Caco-2 (cell line): ENCODE measurements at regions not wholly inside any gene's neighbourhood (a gene's known extent, or its start where the extent isn't known, plus 50 kb on each side); places are given as distances from the start of the nearest gene placed in this dataset.

Source experiments
- BruUV-seq: library from RNA; stranded (reverse); fragments of 400-500 nt; replicated peaks from 2 replicates; lab custom pipeline; 2021; lab: Mats Ljungman, UMichigan
- CTCF ChIA-PET: fragments of 300-600 bp; sonication (Branson Sonifier 250); formaldehyde crosslinking; loops from one replicate; lab custom pipeline; 2022; ENCODE audit warnings: antibody characterized with exemption; lab: Charles Lee
- POLR2A ChIA-PET: fragments of 300-600 bp; sonication (Branson Sonifier 250); formaldehyde crosslinking; loops from one replicate; lab custom pipeline; 2022; ENCODE audit warnings: antibody characterized with exemption; lab: Charles Lee
- DNase-seq, 2 experiments: peaks; one replicate each; pipeline versions ENCODE4 v3.0.0 to v3.0.0-alpha.2; 2020 to 2022
- H3K27me3 ChIP-seq: replicated peaks from 2 replicates; pipeline ENCODE4 v1.6.0; 2011; ENCODE audit warnings: low read length; ENCODE audit not compliant: control insufficient read depth, insufficient read depth
- H3K36me3 ChIP-seq: 2 replicates; pipeline ENCODE4 v1.5.1; 2011; ENCODE audit warnings: low read length; ENCODE audit not compliant: control insufficient read depth, insufficient read depth
- H3K4me1 ChIP-seq: fragments of 250-450 bp; sonication (Bioruptor Pico); 2 replicates; pipeline ENCODE4 v1.5.1; 2020; ENCODE audit warnings: mild to moderate bottlenecking
- H3K4me3 ChIP-seq: 2 replicates; pipeline ENCODE4 v1.5.1; 2011; ENCODE audit warnings: low read depth, mild to moderate bottlenecking, control low read depth, low read length
- H3K9me3 ChIP-seq: fragments of 250-450 bp; sonication (Bioruptor Pico); 2 replicates; pipeline ENCODE4 v1.5.1; 2020; ENCODE audit warnings: mild to moderate bottlenecking, moderate library complexity
- H3K27ac Mint-ChIP-seq: one replicate; pipeline ENCODE4 v1.8.0; 2022; ENCODE audit warnings: mixed read lengths; ENCODE audit not compliant: unreplicated experiment
- H3K27me3 Mint-ChIP-seq: one replicate; pipeline ENCODE4 v1.8.0; 2022; ENCODE audit warnings: mixed read lengths; ENCODE audit not compliant: insufficient read depth, unreplicated experiment
- H3K36me3 Mint-ChIP-seq: one replicate; pipeline ENCODE4 v1.8.0; 2022; ENCODE audit warnings: mild to moderate bottlenecking, mixed read lengths; ENCODE audit not compliant: insufficient read depth, unreplicated experiment
- H3K4me1 Mint-ChIP-seq: one replicate; pipeline ENCODE4 v1.8.0; 2022; ENCODE audit warnings: low read depth, mixed read lengths; ENCODE audit not compliant: unreplicated experiment
- H3K4me3 Mint-ChIP-seq: one replicate; pipeline ENCODE4 v1.8.0; 2022; ENCODE audit warnings: mild to moderate bottlenecking, moderate library complexity, mixed read lengths; ENCODE audit not compliant: unreplicated experiment
- H3K9me3 Mint-ChIP-seq: one replicate; pipeline ENCODE4 v1.8.0; 2022; ENCODE audit warnings: mixed read lengths; ENCODE audit not compliant: unreplicated experiment
- CTCF ChIP-seq, 2 experiments: fragments of 200-600 bp in 1 of 2; IDR thresholded peaks; 1 replicate in 1 of 2; 2 replicates in 1 of 2; pipeline versions ENCODE4 v1.5.1 to v1.8.0; 2011 to 2022; ENCODE audit warnings: antibody characterized with exemption in 1 of 2, control low read depth in 1 of 2, inconsistent platforms in 1 of 2, low read depth in 1 of 2, low read length in 1 of 2, mild to moderate bottlenecking in 1 of 2, moderate library complexity in 1 of 2; ENCODE audit not compliant: insufficient read depth in 1 of 2, severe bottlenecking in 1 of 2, unreplicated experiment in 1 of 2
- intact Hi-C: fragments of 100-400 bp; cut with micrococcal nuclease; formaldehyde crosslinking; loops from one replicate; pipeline ENCODE4 v1.10.0; 2022; ENCODE audit not compliant: unreplicated experiment

GRCh38 chr7:26472971-26473370, 181.3 kb downstream of the SNX10 start:
- H3K27me3 ChIP-seq = no peaks in the 10 kb centered on the region; the same call in 1 of the 2 replicates
- Mint-ChIP-seq H3K9me3 (no peaks in the 10 kb centered on the region), H3K4me1 (no peaks in the 10 kb centered on the region), H3K36me3 (no peaks in the 10 kb centered on the region), H3K4me3 (no peak overlapping the region), H3K27ac (no peak overlapping the region), H3K27me3 (peaks cover 18% of the 10 kb centered on the region)
- no peaks in the 10 kb centered on the region for H3K36me3 ChIP-seq
- H3K4me1 ChIP-seq = no peaks in the 10 kb centered on the region
- no peak overlapping the region for H3K4me3 ChIP-seq
- no peak for TF ChIP-seq CTCF (IDR thresholded peaks at IDR 0.05; ENCODE audit: insufficient read depth in 1 of 2, low read depth in 1 of 2, low read length in 1 of 2, severe bottlenecking in 1 of 2, unreplicated experiment in 1 of 2)
- intact Hi-C loops = no loop called here
- H3K9me3 ChIP-seq = no peaks in the 10 kb centered on the region
- DNase-seq = no peak
- ChIA-PET CTCF (no interaction called here), POLR2A (no interaction called here)
- no TSS peak for BruUV-seq

DNA sequence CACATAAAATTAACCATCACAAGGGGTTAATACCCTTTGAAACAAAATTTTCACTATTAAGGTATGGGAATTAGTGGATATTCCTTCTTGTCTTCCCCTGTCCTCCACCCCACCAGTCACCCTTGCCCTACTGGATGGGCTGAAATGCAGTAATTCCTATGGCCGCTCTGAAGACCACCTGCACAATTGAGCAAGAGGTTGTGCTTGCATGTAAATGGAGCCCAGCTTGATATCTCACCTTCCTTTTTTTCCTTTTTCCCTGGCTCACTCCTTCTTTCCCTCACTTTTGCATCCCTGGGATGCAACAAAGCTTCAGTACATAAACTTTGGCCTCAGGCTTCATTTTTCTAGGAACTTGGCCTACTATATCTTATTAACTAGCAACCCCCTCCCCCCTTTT, 184.6 kb downstream of the SNX10 start:
- no peak overlapping the region for H3K27ac Mint-ChIP-seq
- no TSS peak for BruUV-seq
- Histone ChIP-seq H3K9me3 (no peaks in the 10 kb centered on the region), H3K36me3 (no peaks in the 10 kb centered on the region), H3K27me3 (peaks cover 1% of the 10 kb centered on the region; the same call in 1 of the 2 replicates), H3K4me3 (no peak overlapping the region), H3K4me1 (no peaks in the 10 kb centered on the region)
- DNase-seq = no peak
- peaks cover 14% of the 10 kb centered on the region for H3K27me3 Mint-ChIP-seq
- CTCF ChIA-PET = no interaction called here
- intact Hi-C loops = no loop called here
- POLR2A ChIA-PET = no interaction called here
- H3K4me3 Mint-ChIP-seq = no peak overlapping the region
- no peaks in the 10 kb centered on the region for H3K4me1 Mint-ChIP-seq
- H3K36me3 Mint-ChIP-seq = no peaks in the 10 kb centered on the region
- H3K9me3 Mint-ChIP-seq = no peaks in the 10 kb centered on the region
- no peak for TF ChIP-seq CTCF (IDR thresholded peaks at IDR 0.05; ENCODE audit: insufficient read depth in 1 of 2, low read depth in 1 of 2, low read length in 1 of 2, severe bottlenecking in 1 of 2, unreplicated experiment in 1 of 2)

- CTCF ChIA-PET = no interaction called here
- BruUV-seq = no TSS peak
- no peaks in the 10 kb centered on the region for H3K36me3 ChIP-seq
- no peak overlapping the region for H3K4me3 ChIP-seq
- DNase-seq = no peak
- Mint-ChIP-seq H3K4me1 (no peaks in the 10 kb centered on the region), H3K27me3 (peaks cover 10% of the 10 kb centered on the region), H3K9me3 (no peaks in the 10 kb centered on the region), H3K4me3 (no peak overlapping the region), H3K27ac (no peak overlapping the region), H3K36me3 (no peaks in the 10 kb centered on the region)
- POLR2A ChIA-PET = no interaction called here
- TF ChIP-seq CTCF (IDR thresholded peaks at IDR 0.05; ENCODE audit: insufficient read depth in 1 of 2, low read depth in 1 of 2, low read length in 1 of 2, severe bottlenecking in 1 of 2, unreplicated experiment in 1 of 2) = no peak
- H3K4me1 ChIP-seq = no peaks in the 10 kb centered on the region
- intact Hi-C loops = no loop called here
- no peaks in the 10 kb centered on the region for H3K9me3 ChIP-seq
- H3K27me3 ChIP-seq = peaks cover 1% of the 10 kb centered on the region; the same call in 1 of the 2 replicates
These were observed 185.8 kb downstream of the SNX10 start for GRCh38 chr7:26477381-26477990.
